Lower lobe of right lung (tissue), 2 donors: ENCODE measurements at regions not wholly inside any gene's neighbourhood (a gene's known extent, or its start where the extent isn't known, plus 50 kb on each side); places are given as distances from the start of the nearest gene placed in this dataset.

Experiments used
- ATAC-seq, 2 donors: fragments of 200-7000 bp; cut with Tn5 transposase; one replicate each; pipeline ENCODE4 v1.9.1; 2020 to 2022; ENCODE audit warnings: mild to moderate bottlenecking in 2 of 2, moderate library complexity in 2 of 2
- DNase-seq: peaks from one replicate; pipeline ENCODE4 v3.0.0-alpha.2; 2020
- H3K27ac ChIP-seq: fragments of 200-600 bp; one replicate; pipeline ENCODE4 v1.8.0; 2022
- H3K27me3 ChIP-seq: fragments of 200-600 bp; one replicate; pipeline ENCODE4 v1.8.0; 2022; ENCODE audit warnings: low read depth
- H3K36me3 ChIP-seq: fragments of 200-600 bp; one replicate; pipeline ENCODE4 v1.8.0; 2022; ENCODE audit warnings: mild to moderate bottlenecking
- H3K4me1 ChIP-seq: fragments of 200-600 bp; one replicate; pipeline ENCODE4 v1.8.0; 2022
- H3K4me3 ChIP-seq: fragments of 200-600 bp; one replicate; pipeline ENCODE4 v1.8.0; 2022; ENCODE audit warnings: mild to moderate bottlenecking
- H3K9me3 ChIP-seq: fragments of 200-600 bp; one replicate; pipeline ENCODE4 v1.8.0; 2022
- intact Hi-C: fragments of 100-400 bp; cut with DNase I; formaldehyde crosslinking; loops from one replicate; pipeline ENCODE4 v1.11.0; 2022
- TF ChIP-seq, protein P1 (sequence below): fragments of 200-600 bp; IDR thresholded peaks from one replicate; pipeline ENCODE4 v1.8.0; 2022; ENCODE audit warnings: antibody characterized with exemption, mild to moderate bottlenecking
- donor health status: DM: no; HTN: yes; CAD: no; lungs with severe emphysema.

DNA sequence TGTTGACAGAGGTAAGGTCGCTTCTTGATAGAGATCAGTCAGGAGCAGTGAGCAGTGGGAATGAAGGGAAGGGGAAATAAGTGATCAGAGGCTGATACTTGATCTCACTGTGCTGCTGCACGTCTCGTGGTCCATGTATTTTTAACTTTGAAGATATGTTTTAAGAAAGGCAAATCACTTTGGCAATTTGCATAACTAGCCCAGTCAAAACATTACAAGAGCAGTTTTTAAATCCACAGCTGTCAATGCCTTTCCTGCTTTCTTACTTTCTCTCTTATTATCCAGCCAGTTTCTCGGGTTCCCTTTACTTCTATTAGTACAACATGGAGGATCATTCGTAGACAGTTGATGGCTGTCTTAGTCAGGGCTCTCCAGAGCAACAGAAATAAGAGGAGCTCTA is 472.8 kb downstream of the TMA16 start:
- ATAC-seq (no peak), DNase-seq (no peak)
- H3K9me3 ChIP-seq = no peaks in the 10 kb centered on the region
- no peak overlapping the region for H3K27ac ChIP-seq
- H3K4me3 ChIP-seq = no peak overlapping the region
- no peaks in the 10 kb centered on the region for H3K36me3 ChIP-seq
- intact Hi-C loops = no loop called here
- H3K27me3 ChIP-seq = no peaks in the 10 kb centered on the region
- H3K4me1 ChIP-seq = no peaks in the 10 kb centered on the region
- TF ChIP-seq, protein P1, sequence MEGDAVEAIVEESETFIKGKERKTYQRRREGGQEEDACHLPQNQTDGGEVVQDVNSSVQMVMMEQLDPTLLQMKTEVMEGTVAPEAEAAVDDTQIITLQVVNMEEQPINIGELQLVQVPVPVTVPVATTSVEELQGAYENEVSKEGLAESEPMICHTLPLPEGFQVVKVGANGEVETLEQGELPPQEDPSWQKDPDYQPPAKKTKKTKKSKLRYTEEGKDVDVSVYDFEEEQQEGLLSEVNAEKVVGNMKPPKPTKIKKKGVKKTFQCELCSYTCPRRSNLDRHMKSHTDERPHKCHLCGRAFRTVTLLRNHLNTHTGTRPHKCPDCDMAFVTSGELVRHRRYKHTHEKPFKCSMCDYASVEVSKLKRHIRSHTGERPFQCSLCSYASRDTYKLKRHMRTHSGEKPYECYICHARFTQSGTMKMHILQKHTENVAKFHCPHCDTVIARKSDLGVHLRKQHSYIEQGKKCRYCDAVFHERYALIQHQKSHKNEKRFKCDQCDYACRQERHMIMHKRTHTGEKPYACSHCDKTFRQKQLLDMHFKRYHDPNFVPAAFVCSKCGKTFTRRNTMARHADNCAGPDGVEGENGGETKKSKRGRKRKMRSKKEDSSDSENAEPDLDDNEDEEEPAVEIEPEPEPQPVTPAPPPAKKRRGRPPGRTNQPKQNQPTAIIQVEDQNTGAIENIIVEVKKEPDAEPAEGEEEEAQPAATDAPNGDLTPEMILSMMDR = no peak

DNA sequence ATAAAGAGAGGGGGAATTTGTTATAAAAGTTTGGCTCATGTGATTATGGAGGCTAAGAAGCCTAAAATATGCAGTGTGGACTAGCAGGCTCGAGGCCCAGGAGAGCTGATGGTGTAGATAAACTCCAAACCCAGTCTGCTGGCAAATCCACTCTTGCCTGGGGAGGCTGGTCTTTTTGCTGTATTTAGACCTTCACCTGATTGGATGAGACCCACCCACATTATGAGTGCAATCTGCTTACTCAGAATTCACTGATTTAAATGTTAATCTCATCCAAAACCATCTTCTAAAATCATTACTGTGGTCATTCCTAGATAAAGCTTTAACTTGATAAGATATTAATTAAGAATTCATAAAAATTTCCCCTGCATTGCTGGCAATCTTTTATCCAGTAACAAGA is 473.2 kb downstream of the TMA16 start:
- intact Hi-C loops = no loop called here
- DNase-seq (no peak), ATAC-seq (no peak)
- Histone ChIP-seq H3K4me1 (no peaks in the 10 kb centered on the region), H3K9me3 (no peaks in the 10 kb centered on the region), H3K27ac (no peak overlapping the region), H3K27me3 (no peaks in the 10 kb centered on the region), H3K4me3 (no peak overlapping the region), H3K36me3 (no peaks in the 10 kb centered on the region)
- TF ChIP-seq, protein P1 = no peak

DNA sequence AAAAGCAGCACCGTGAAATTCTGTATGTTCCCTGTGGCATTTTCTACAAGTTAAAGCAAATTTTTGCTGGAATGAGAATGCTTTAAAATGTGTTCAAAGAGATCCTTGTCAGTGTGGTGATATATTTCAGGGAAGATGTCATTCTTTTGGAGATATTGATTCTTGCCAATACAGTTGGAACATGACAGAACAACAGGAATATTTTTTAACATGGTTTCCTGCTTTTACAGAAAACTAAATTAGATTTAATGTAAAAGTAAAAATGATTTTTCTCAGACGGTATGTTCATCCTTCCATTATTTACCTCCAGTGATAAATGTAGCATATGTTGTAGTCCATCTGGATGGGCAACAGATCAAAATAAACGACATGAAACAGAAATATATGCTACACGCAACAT is 474.8 kb downstream of the TMA16 start:
- Histone ChIP-seq H3K27ac (no peak overlapping the region), H3K36me3 (no peaks in the 10 kb centered on the region), H3K4me1 (no peaks in the 10 kb centered on the region), H3K9me3 (no peaks in the 10 kb centered on the region), H3K27me3 (no peaks in the 10 kb centered on the region), H3K4me3 (no peak overlapping the region)
- TF ChIP-seq, protein P1 = no peak
- ATAC-seq = no peak
- no peak for DNase-seq
- intact Hi-C loops = no loop called here

DNA sequence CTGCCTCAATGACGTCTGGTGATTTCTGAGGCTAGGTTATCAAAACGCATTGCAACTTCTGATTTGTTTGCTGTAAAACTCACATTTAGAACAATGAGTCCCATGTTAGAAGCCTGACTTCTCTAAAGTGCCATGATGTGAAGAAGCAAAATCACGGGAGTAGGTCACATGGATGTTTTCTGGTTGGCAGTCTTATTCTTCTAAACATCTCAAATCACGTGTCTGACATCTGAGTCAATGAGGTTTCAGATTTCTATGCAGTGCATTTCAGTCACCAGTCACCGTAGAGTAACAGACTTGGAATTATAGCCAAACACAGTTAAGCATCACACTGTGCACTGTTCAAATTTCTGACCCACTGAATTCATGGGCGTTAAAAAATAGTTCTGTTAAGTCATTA is 482.1 kb downstream of the TMA16 start:
- H3K27me3 ChIP-seq = no peaks in the 10 kb centered on the region
- no peaks in the 10 kb centered on the region for H3K9me3 ChIP-seq
- ATAC-seq = no peak
- no peak overlapping the region for H3K4me3 ChIP-seq
- H3K4me1 ChIP-seq = no peaks in the 10 kb centered on the region
- TF ChIP-seq, protein P1 = no peak
- H3K27ac ChIP-seq = no peak overlapping the region
- H3K36me3 ChIP-seq = no peaks in the 10 kb centered on the region
- no peak for DNase-seq
- intact Hi-C loops = no loop called here

DNA sequence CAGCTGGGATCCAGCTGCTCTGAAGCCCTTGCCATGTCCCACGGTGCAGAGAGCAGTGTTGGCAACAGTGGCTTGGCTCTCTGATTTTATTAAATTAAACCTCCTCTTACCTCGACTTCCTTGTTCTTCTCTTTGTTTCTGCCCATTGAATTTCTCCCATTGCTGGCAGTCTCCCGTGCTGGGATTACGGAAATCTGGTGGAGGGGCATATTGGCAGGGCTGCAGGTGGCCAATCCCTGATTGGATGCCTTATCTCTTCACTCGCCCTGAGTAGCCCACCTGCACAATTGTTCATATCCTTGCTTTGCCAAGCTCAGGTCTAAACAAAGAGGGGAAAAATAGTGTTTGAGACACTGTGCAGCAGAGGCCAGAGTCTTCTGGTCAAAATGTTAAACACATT is 493.9 kb downstream of the TMA16 start:
- Histone ChIP-seq H3K4me1 (no peaks in the 10 kb centered on the region), H3K27ac (no peak overlapping the region), H3K27me3 (no peaks in the 10 kb centered on the region), H3K36me3 (no peaks in the 10 kb centered on the region), H3K9me3 (no peaks in the 10 kb centered on the region), H3K4me3 (no peak overlapping the region)
- intact Hi-C loops = no loop called here
- TF ChIP-seq, protein P1 = no peak
- ATAC-seq (no peak), DNase-seq (no peak)

DNA sequence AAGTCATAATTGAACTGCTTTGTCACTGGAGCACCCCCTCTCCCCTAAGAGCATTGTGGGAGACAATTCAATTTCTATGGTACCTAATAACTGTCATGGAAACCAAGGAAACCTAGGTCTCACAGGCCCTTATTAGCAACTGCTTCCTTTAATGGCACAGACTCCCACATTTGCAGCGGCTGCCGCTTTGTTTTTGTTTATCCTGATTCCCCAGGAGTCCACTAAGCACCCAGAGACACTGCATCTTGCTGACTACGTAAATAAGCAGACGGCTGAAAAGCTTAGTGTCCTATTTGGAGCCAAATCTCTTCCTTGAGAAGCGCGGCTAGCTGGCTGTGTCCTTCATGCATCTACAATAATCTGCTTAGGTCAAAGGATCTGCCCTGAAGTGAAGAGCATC is 494.4 kb downstream of the TMA16 start:
- Histone ChIP-seq H3K36me3 (no peaks in the 10 kb centered on the region), H3K27me3 (no peaks in the 10 kb centered on the region), H3K4me1 (no peaks in the 10 kb centered on the region), H3K4me3 (no peak overlapping the region), H3K27ac (no peak overlapping the region), H3K9me3 (no peaks in the 10 kb centered on the region)
- intact Hi-C loops = no loop called here
- DNase-seq = no peak
- no peak for ATAC-seq
- TF ChIP-seq, protein P1 = no peak
